GM13977 (cell line): ENCODE measurements at regions not wholly inside any gene's neighbourhood (a gene's known extent, or its start where the extent isn't known, plus 50 kb on each side); places are given as distances from the start of the nearest gene placed in this dataset.
"Not testable (repeated sequence)": the region's sequence is repeated elsewhere in the genome, so short reads cannot be mapped to it uniquely, and the experiment has no call there.

Source experiments
- DNase-seq: peaks from one replicate; pipeline ENCODE4 v3.0.0; 2012; ENCODE audit warnings: low spot score
- CTCF ChIP-seq: IDR thresholded peaks from 2 replicates; pipeline ENCODE4 v1.5.1; 2012; ENCODE audit warnings: mild to moderate bottlenecking, control low read depth; ENCODE audit not compliant: insufficient read depth; ENCODE audit errors: extremely low read depth, missing control alignments
- in situ Hi-C: fragments of 300-500 bp; cut with MboI; formaldehyde crosslinking; loops from one replicate; pipeline ENCODE4 v1.12.0; 2022; ENCODE audit warnings: low sequenced_read_pairs, low pct_unique_long_range_greater_than_20kb, mixed read lengths, inconsistent platforms; ENCODE audit not compliant: unreplicated experiment

DNA sequence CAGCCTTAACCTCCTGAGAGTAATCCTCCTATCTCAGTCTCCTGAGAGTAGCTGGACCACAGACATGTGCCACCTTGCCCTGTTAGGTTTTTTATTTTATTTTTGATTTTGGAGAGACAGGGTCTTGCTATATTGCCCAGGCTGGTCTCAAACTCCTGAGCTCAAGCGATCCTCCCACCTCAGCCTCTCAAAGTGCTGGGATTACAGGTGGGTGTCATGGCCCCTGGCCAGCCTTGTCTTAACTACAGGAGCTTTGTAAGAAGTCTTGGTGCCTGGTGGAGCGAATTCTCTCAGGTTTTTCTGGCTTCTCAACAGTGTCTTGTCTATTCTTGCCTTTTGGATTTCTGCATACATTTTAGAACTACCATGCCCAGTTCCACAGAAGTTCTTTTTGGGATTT is 546.4 kb downstream of the TBC1D22A start:
- no peak for TF ChIP-seq CTCF
- no peak for DNase-seq
- in situ Hi-C loops, result no loop called here

- no peak for TF ChIP-seq CTCF
- in situ Hi-C loops, result no loop called here
- DNase-seq, result no peak
Measured at GRCh38 chr22:47307822-47308221, 545.4 kb downstream of the TBC1D22A start.

DNA sequence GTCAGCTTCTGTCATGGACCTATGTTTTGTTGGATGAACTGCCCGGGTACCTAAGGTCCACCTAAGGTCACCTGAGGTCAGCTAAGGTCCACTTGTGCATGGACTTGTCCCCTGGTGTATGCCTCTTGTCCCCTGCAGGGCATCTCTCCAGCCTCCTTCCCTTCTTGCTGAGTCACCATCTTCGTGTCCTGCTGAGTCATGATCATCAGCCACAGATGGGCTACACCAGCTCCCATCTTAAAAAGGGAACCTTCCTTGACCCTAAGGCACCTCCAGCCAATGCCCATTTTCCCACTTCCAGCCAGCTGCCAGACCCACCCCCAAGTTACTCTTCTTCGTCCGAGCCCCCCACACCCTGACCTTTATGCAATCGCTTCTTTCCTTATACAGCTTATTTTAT is 544.9 kb downstream of the TBC1D22A start:
- DNase-seq, result no peak
- no peak for TF ChIP-seq CTCF
- in situ Hi-C loops, result no loop called here

GRCh38 chr22:47304854-47305253 is 542.4 kb downstream of the TBC1D22A start:
- no peak for TF ChIP-seq CTCF
- in situ Hi-C loops, result no loop called here
- no peak for DNase-seq

DNA sequence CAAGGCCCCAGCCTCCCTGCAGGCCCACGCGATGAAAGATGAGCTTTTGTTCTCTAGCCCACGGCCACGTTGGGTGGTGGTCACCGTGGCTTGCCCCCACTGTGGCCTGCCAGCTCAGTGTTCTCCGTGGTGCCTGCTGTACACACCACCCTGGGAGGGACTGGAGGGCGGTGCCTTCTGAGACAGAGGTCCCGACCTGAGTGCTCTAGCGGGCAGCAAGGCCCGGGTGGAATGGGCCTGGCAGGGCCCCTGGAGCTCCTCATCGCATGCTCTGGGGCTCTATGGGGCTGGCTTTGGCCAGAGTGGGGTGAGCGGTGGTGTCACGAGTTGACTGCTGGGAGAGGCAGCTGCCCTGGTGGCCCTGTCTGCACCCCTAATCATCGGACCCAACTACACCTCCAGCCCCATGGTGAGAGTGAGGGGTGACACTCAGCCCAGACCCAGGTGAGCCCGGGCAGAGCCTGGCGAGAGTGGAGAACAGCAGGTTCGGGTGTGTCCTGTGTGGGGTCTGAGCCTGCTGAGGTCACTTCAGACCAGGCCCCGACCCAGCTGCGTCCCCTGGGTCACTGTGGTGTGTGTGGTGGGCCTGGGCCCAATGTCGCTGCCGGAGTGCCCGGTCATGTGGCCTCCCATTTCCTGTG is 541.9 kb downstream of the TBC1D22A start:
- TF ChIP-seq CTCF, result no peak
- DNase-seq, result no peak
- in situ Hi-C loops, result no loop called here

DNA sequence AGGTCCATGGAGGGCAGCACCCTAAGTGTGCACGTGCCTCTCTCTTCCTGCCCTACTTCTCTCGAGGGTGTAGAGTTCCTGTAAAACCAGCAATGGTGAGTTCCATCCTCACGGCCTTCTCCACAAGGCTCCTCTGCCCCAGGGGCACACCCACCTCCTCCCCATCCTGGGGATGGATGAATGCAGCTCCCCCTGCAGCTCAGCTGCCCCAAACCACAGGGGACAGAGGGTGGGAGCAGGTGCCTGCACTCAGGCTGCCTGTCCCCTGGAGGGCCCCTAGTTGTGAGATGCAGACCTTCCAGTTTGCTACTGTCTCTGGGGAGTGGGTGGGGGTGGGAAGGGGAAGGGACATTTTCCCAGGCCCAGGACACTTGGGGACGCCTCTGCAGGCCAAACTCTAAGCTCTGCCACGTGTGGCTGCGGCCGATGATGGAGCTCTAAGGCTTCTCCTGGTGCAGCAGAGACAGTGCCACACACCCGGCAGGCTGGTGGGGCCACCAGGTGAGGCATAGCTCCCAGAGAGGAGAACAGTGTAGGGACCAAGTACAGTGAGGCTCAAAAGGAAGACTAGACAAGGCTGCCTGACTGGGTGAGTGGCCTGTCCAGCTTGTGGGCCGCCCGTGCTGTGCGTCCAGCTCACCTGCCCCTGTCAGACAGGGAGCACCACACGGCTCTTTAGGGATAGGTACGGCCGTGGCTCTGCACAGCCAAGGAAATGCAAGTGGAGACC is 540.9 kb downstream of the TBC1D22A start:
- TF ChIP-seq CTCF, result no peak
- in situ Hi-C loops, result no loop called here
- no peak for DNase-seq

DNA sequence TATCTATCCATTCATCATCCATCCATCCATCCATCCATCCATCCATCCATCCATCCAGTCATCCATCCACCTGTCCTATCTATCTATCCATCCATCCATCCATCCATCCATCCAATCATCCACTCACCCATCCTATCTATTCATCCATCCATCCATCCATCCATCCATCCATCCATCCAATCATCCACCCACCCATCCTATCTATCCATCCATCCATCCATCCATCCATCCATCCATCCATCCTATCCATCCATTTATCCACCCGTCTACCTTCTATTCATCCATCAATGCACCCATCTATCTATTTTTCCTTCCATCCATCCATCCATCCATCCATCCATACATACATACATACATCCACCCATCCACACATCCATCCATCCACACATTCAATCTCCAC is 540.1 kb downstream of the TBC1D22A start:
- in situ Hi-C loops, result not testable (repeated sequence)

More for the DNA sequence above, 540.1 kb downstream of the TBC1D22A start:
- DNase-seq, result not testable (repeated sequence)
